ENCODE measurements at regions not wholly inside any gene's neighbourhood (a gene's known extent, or its start where the extent isn't known, plus 50 kb on each side); places are given as distances from the start of the nearest gene placed in this dataset.

GRCh38 chr2:64203858-64204632 is 59.8 kb upstream of the PELI1 start:
- Histone ChIP-seq H3K4me3 (peak overlapping the region; percentile 18 to 56 (median 27)), H3K36me3 (no peaks in the 10 kb centered on the region), H3K27me3 (no peaks in the 10 kb centered on the region), H3K4me1 (peaks cover 9 to 21% of the 10 kb centered on the region in 2 donors), H3K9me3 (no peaks in the 10 kb centered on the region), H3K27ac (peak overlapping the region; percentile 94 to 98)
- DNase-seq (ENCODE audit: low spot score in 2 of 2), result no peak
- TF ChIP-seq POLR2A (IDR thresholded peaks at IDR 0.05) (no peak), POLR2AphosphoS5 (IDR thresholded peaks at IDR 0.05) (no peak), CTCF (IDR thresholded peaks at IDR 0.05) (no peak)
- intact Hi-C loops (cut with DNase I; ENCODE audit: low total_unique reads), result no loop called here

GRCh38 chr2:64204703-64205102 is 60.5 kb upstream of the PELI1 start:
- TF ChIP-seq CTCF (IDR thresholded peaks at IDR 0.05) (no peak), POLR2A (IDR thresholded peaks at IDR 0.05) (no peak), POLR2AphosphoS5 (IDR thresholded peaks at IDR 0.05) (no peak)
- intact Hi-C loops (cut with DNase I; ENCODE audit: low total_unique reads), result no loop called here
- no peaks in the 10 kb centered on the region for H3K27me3 ChIP-seq
- H3K4me3 ChIP-seq, result no peak overlapping the region
- H3K36me3 ChIP-seq, result no peaks in the 10 kb centered on the region
- peak overlapping the region; percentile 94 to 98 for H3K27ac ChIP-seq
- DNase-seq (ENCODE audit: low spot score in 2 of 2), result no peak
- peaks cover 9 to 21% of the 10 kb centered on the region in 2 donors for H3K4me1 ChIP-seq
- no peaks in the 10 kb centered on the region for H3K9me3 ChIP-seq

- Histone ChIP-seq H3K27ac (peak overlapping the region in 1 of 2 donors; percentile 94), H3K4me1 (peaks cover 9 to 21% of the 10 kb centered on the region in 2 donors), H3K36me3 (no peaks in the 10 kb centered on the region), H3K4me3 (no peak overlapping the region), H3K27me3 (no peaks in the 10 kb centered on the region), H3K9me3 (no peaks in the 10 kb centered on the region)
- TF ChIP-seq POLR2A (IDR thresholded peaks at IDR 0.05), result no peak
- TF ChIP-seq POLR2AphosphoS5 (IDR thresholded peaks at IDR 0.05), result no peak
- TF ChIP-seq CTCF (IDR thresholded peaks at IDR 0.05), result no peak
- no peak for DNase-seq (ENCODE audit: low spot score in 2 of 2)
- intact Hi-C loops (cut with DNase I; ENCODE audit: low total_unique reads), result no loop called here
These were observed 61.2 kb upstream of the PELI1 start for GRCh38 chr2:64205415-64205814.

GRCh38 chr2:64207573-64207972 is 63.4 kb upstream of the PELI1 start:
- TF ChIP-seq CTCF (IDR thresholded peaks at IDR 0.05), result no peak
- no peak for TF ChIP-seq POLR2AphosphoS5 (IDR thresholded peaks at IDR 0.05)
- no peak for TF ChIP-seq POLR2A (IDR thresholded peaks at IDR 0.05)
- Histone ChIP-seq H3K9me3 (no peaks in the 10 kb centered on the region), H3K27ac (no peak overlapping the region), H3K27me3 (no peaks in the 10 kb centered on the region), H3K4me3 (no peak overlapping the region), H3K4me1 (peaks cover 9 to 21% of the 10 kb centered on the region in 2 donors), H3K36me3 (no peaks in the 10 kb centered on the region)
- no peak for DNase-seq (ENCODE audit: low spot score in 2 of 2)
- intact Hi-C loops (cut with DNase I; ENCODE audit: low total_unique reads), result no loop called here

GRCh38 chr2:64210816-64211215 is 66.6 kb upstream of the PELI1 start:
- no peak overlapping the region for H3K27ac ChIP-seq
- H3K36me3 ChIP-seq, result no peaks in the 10 kb centered on the region
- intact Hi-C loops (cut with DNase I; ENCODE audit: low total_unique reads), result no loop called here
- no peaks in the 10 kb centered on the region for H3K4me1 ChIP-seq
- no peaks in the 10 kb centered on the region for H3K9me3 ChIP-seq
- no peak for DNase-seq (ENCODE audit: low spot score in 2 of 2)
- H3K4me3 ChIP-seq, result no peak overlapping the region
- no peaks in the 10 kb centered on the region for H3K27me3 ChIP-seq
- TF ChIP-seq CTCF (IDR thresholded peaks at IDR 0.05) (no peak), POLR2AphosphoS5 (IDR thresholded peaks at IDR 0.05) (no peak), POLR2A (IDR thresholded peaks at IDR 0.05) (no peak)

Measured in breast epithelium (tissue), 4 donors.